AG04450 (cell line): ENCODE measurements at regions not wholly inside any gene's neighbourhood (a gene's known extent, or its start where the extent isn't known, plus 50 kb on each side); places are given as distances from the start of the nearest gene placed in this dataset.

Source experiments
- CTCF ChIA-PET: fragments of 300-600, 350-600 bp; formaldehyde crosslinking; extraction: SDS; loops from one replicate; lab custom pipeline; 2022; ENCODE audit warnings: antibody characterized with exemption, inconsistent platforms; lab: Charles Lee
- POLR2A ChIA-PET: fragments of 350-600 bp; formaldehyde crosslinking; extraction: SDS; loops from one replicate; lab custom pipeline; 2021; ENCODE audit warnings: antibody characterized with exemption, inconsistent platforms; lab: Yijun Ruan, JAX
- DNase-seq: peaks from one replicate; pipeline ENCODE4 v3.0.0-alpha.2; 2011; ENCODE audit warnings: low read depth, low spot score
- H3K27ac ChIP-seq: one replicate; pipeline ENCODE4 v1.5.1; 2012; ENCODE audit warnings: low read depth, low read length, control low read depth
- H3K27me3 ChIP-seq: one replicate; pipeline ENCODE4 v1.6.0; 2012; ENCODE audit warnings: low read length; ENCODE audit not compliant: control insufficient read depth, insufficient read depth
- H3K4me3 ChIP-seq: 2 replicates; pipeline ENCODE4 v1.5.1; 2011; ENCODE audit warnings: mild to moderate bottlenecking, low read depth, low read length, control low read depth
- H3K9me3 ChIP-seq: 2 replicates; pipeline ENCODE4 v1.5.1; 2012; ENCODE audit warnings: low read length; ENCODE audit not compliant: control insufficient read depth, insufficient read depth
- CTCF ChIP-seq: IDR thresholded peaks from 2 replicates; pipeline ENCODE4 v1.5.1; 2011; ENCODE audit warnings: low read depth, low read length, control low read depth, inconsistent platforms

- no peak for TF ChIP-seq CTCF
- Histone ChIP-seq H3K4me3 (no peak overlapping the region), H3K27me3 (no peaks in the 10 kb centered on the region), H3K9me3 (no peaks in the 10 kb centered on the region), H3K27ac (no peak overlapping the region)
- ChIA-PET POLR2A (no interaction called here), CTCF (no interaction called here)
- no peak for DNase-seq
Observed at GRCh38 chr16:50900391-50900942, 158.6 kb downstream of the CYLD start.

DNA sequence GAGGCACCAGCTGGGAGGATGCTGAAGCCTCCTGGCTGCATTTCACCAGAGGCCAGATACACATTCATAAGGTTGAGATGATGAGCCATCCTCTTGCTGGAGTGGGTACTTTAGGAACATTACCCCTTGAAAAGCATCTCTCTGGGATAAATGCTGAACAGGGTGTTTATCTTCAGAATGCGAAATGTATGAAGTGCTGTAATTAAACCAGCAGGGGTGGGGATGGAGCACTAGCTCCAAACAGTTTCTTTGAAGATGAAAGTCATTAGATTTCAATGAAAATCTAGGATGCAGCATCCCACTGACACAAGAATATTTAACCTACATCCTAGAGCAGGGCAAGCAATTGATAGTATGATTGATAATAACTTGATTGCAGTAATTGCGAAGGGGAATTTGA, 158.1 kb downstream of the CYLD start:
- ChIA-PET CTCF (no interaction called here), POLR2A (no interaction called here)
- no peak for DNase-seq
- no peak overlapping the region for H3K4me3 ChIP-seq
- no peaks in the 10 kb centered on the region for H3K27me3 ChIP-seq
- H3K27ac ChIP-seq, result no peak overlapping the region
- no peak for TF ChIP-seq CTCF
- H3K9me3 ChIP-seq, result no peaks in the 10 kb centered on the region

DNA sequence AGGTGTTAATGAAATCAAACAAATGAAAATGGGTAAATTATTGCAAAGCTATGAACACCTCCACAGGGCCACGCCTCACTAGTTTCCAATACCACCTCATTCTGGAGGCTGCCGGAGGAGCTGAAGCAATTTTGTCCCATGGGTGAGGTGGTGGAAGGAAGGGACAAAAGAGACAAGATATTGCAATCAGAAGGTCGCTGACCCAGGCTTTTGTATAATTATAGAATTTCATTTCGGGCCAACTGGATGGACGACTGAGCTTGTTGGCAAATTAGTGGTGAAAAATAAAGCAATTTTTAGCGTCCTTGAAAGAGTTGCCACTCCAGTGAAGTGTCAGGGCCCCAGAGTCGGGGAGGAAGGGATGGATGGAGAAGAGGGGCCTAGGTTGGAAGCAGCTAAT, 147.9 kb downstream of the CYLD start:
- H3K9me3 ChIP-seq, result no peaks in the 10 kb centered on the region
- no peak for TF ChIP-seq CTCF
- CTCF ChIA-PET, result interaction anchor here (0.6 kb wide), 1 partner anchor 1169 kb away, joined by 4 read pairs; no protein-coding TSS in a partner anchor
- no peak overlapping the region for H3K27ac ChIP-seq
- POLR2A ChIA-PET, result no interaction called here
- no peaks in the 10 kb centered on the region for H3K27me3 ChIP-seq
- H3K4me3 ChIP-seq, result no peak overlapping the region
- DNase-seq, result no peak

DNA sequence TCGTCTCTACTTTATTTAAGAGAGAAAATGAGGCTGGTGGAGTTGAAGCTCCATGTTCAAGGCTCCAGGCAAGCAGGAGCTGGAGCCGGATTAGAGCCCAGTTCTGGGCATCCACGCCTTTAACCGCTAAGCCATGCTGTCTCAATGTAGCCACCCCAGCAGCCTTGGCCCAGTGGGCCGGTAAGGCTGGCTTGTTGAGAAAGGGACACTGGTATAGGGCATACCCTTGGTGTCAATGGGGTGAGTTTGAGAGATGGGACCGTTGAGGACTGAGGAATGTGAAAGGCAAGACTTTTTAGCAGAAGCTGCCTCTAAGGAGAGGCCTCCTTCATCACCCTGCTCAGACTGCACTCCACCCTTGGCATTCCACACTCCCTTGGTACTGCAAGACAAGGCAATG, 147.4 kb downstream of the CYLD start:
- Histone ChIP-seq H3K4me3 (no peak overlapping the region), H3K27me3 (no peaks in the 10 kb centered on the region), H3K9me3 (no peaks in the 10 kb centered on the region), H3K27ac (no peak overlapping the region)
- CTCF ChIA-PET, result no interaction called here
- no peak for TF ChIP-seq CTCF
- POLR2A ChIA-PET, result no interaction called here
- DNase-seq, result no peak

DNA sequence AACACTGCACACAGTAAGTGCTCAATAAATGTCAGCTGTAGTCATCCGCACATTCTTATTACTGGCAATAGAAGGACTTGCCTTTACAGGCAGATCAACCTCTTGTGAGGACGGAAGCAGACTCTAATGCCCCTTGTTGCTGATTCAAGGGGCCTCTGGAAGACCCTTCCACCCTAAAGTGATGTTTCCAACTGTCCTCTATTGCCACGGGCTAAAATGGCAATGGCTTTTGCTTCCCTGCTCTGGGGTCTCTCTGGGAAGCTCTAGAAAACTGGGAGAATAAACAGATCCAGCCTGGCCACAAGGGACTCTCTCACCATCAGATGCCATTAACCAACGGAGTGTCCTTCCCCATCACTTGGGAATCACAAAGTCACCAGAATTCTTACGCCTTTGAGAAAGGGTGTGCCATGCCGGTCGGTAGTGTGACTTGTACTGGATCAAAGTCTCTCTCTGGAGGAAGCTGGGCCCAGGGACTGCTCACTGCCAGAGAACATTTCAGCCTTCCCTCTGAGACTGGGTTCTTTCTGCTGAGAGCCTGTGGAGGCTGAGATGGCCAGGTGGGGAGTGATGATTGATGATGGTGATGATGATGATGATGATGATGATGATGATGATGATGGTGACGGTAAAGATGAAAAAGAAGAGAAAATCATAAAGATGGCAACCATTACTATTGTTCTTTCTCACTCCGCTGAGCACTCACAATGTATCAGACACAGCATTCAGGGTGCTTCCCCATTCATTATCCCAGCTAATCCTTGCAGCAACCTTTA, 146.8 kb downstream of the CYLD start:
- DNase-seq, result no peak
- H3K27ac ChIP-seq, result no peak overlapping the region
- ChIA-PET POLR2A (no interaction called here), CTCF (no interaction called here)
- no peaks in the 10 kb centered on the region for H3K9me3 ChIP-seq
- TF ChIP-seq CTCF, result no peak
- H3K4me3 ChIP-seq, result no peak overlapping the region
- H3K27me3 ChIP-seq, result no peaks in the 10 kb centered on the region
